ENCODE measurements at regions not wholly inside any gene's neighbourhood (a gene's known extent, or its start where the extent isn't known, plus 50 kb on each side); places are given as distances from the start of the nearest gene placed in this dataset.

- no peak overlapping the region for H3K4me3 ChIP-seq (ENCODE audit: insufficient read depth, low read depth, low read length)
- DNase-seq, result no peak
Observed at GRCh38 chr4:108533876-108534275, 86.5 kb upstream of the RPL34 start.

DNA sequence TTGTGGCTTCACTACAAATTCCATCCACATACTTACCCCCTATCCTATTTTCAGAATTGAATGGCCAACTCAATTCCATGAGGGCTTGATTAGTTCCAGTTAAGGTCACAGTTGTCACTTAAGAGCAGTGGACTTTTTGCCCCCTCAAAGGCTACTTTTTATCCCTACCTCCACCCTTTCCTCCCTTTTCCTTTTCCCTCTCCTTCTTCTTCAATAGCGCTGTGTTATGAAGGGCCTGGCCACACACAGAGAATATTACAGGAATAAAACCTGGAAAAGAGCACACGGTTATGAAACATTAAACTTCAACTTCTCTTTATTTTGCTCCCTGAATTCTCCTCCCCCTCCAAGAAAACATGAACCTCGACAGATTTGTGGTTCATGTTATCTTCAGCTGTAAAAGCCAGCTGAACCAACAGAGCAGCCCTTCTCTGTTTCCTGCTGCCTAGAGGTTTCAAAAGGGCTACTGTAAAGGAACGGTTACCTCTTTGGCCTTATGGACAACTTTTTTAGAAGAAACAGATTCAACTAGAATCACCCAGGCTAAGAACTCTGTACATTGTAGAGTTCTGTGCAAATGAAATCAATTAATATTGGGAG is 87.0 kb upstream of the RPL34 start:
- DNase-seq, result no peak
- Histone ChIP-seq H3K27me3 (ENCODE audit: control insufficient read depth, insufficient read depth, low read length) (no peaks in the 10 kb centered on the region), H3K4me3 (ENCODE audit: insufficient read depth, low read depth, low read length) (no peak overlapping the region), H3K36me3 (replicated peaks; ENCODE audit: control insufficient read depth, insufficient read depth, low read length) (no peaks in the 10 kb centered on the region)

More at GRCh38 chr4:108533876-108534275, 86.5 kb upstream of the RPL34 start:
- Histone ChIP-seq H3K27me3 (ENCODE audit: control insufficient read depth, insufficient read depth, low read length) (no peaks in the 10 kb centered on the region), H3K36me3 (replicated peaks; ENCODE audit: control insufficient read depth, insufficient read depth, low read length) (no peaks in the 10 kb centered on the region)

DNA sequence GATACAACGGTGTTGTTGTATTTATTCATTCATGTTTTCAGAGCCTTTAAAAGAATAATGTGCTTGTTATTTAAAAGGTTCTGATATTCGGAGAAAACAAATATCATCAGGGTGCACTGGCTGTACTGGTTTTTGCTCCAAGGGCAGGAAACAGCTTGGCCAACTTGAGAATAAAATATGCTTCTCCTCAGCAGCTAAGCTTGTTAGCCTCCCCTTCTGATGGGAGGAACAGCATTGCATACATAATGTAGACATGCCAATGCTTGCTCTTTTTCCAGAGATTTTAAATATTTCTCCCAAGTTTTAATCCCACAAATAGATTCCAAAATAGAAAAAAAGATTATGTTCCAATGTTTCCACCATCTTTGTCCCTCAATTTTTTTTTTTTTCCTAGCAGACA is 87.6 kb upstream of the RPL34 start:
- H3K4me3 ChIP-seq (ENCODE audit: insufficient read depth, low read depth, low read length), result no peak overlapping the region
- H3K36me3 ChIP-seq (replicated peaks; ENCODE audit: control insufficient read depth, insufficient read depth, low read length), result no peaks in the 10 kb centered on the region
- no peaks in the 10 kb centered on the region for H3K27me3 ChIP-seq (ENCODE audit: control insufficient read depth, insufficient read depth, low read length)
- no peak for DNase-seq

DNA sequence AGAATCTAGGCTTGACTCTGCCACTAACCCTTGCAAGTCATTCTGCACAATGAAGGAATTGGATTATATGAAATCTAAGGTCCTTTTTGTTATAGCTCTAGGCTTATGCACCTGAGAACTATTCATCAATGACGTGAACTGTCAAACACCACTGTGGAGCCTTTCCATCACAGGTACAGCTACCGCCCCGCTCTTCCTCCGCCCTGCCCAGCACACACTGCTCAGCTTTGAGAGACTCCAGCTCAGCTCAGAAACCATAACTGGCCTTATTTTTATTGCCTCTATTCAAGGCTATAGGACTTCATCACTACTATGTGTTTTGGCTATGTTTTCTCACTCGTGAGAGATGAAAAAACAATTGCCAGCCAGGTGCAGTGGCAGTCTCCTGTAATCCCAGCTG is 88.2 kb upstream of the RPL34 start:
- DNase-seq, result no peak
- H3K4me3 ChIP-seq (ENCODE audit: insufficient read depth, low read depth, low read length), result no peak overlapping the region
- H3K36me3 ChIP-seq (replicated peaks; ENCODE audit: control insufficient read depth, insufficient read depth, low read length), result no peaks in the 10 kb centered on the region
- H3K27me3 ChIP-seq (ENCODE audit: control insufficient read depth, insufficient read depth, low read length), result no peaks in the 10 kb centered on the region

GRCh38 chr4:108531461-108531860 is 88.9 kb upstream of the RPL34 start:
- H3K36me3 ChIP-seq (replicated peaks; ENCODE audit: control insufficient read depth, insufficient read depth, low read length), result no peaks in the 10 kb centered on the region
- no peaks in the 10 kb centered on the region for H3K27me3 ChIP-seq (ENCODE audit: control insufficient read depth, insufficient read depth, low read length)
- H3K4me3 ChIP-seq (ENCODE audit: insufficient read depth, low read depth, low read length), result no peak overlapping the region
- DNase-seq, result no peak

DNA sequence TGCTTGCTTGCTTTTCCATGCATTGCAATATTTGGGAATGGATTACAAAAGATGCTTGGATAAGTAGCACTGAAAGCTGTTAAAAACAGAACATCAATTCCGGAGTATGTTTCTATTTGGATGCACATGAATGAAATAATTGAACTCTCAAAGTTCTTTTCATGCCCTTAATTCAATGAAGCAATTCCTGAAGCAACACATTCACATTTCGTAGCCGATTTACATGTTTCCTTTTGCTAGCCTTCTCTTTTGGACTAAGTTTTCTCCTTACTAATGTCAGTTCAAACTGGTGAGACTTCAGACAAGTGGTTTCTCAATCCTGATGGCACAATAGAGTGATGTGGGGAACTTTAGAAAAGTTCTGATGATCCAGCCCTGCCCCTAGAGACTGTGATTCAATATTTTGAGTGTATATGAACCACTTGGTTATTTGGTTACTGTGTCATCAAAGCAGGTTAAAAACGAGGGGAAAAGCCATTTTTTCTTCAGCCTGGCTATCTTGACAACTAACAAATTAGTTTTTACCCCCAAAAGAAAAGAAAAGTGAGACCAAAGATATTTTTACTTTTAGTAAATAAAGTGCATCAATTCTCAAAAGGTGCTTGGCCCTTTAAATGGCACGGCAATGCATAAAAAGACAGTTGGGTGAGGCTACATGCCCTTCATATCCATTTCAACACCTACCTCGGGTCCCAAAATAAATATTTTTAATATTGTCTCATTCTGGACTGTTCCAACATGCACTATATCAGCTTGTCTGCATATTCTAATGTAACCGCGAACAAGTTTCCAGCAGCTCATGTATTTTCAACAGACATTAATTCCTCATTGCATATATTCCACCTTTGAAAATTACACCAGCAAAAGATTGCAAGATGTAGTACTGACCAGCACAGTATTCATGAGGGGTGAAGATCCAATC is 90.1 kb upstream of the RPL34 start:
- DNase-seq, result no peak
- Histone ChIP-seq H3K27me3 (ENCODE audit: control insufficient read depth, insufficient read depth, low read length) (no peaks in the 10 kb centered on the region), H3K36me3 (replicated peaks; ENCODE audit: control insufficient read depth, insufficient read depth, low read length) (no peaks in the 10 kb centered on the region), H3K4me3 (ENCODE audit: insufficient read depth, low read depth, low read length) (no peak overlapping the region)

DNA sequence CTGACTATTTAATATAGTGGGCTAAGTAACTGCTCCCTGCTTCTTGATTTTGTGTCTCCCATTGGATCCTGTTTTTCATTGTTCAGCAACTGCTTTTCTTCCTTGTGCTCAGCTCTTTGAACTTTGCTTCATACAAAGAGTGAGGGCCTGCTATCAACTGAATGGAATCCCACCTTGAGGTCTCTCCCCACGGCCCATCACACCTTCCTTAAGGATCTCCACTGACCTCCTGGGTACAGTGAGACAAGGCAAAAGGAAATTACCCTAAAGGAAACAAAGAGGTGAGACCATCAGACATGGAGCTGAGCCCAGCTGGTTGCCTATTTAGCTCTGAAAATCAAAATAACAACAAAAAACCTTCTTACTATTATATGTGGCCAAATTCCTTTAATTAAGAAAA is 91.3 kb upstream of the RPL34 start:
- no peak for DNase-seq

DNA sequence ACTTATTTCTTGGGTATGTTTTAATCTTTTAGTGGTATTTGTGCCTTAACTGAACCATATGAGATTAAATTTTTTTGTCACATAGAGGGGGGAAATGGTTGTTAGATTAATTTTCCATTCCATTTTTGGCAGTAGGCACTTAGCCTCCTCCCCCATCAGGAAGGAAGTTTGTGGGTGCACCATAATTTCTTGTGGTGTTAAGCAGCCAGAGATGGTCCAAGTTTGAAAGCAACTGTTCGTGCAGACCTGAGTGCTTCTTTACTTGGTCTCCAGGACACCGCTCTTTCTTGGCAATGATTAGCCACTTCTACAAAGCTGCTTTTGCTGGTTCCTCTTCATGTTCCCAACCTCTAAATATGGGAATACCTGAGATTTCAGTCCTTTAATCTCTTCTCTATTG is 92.7 kb upstream of the RPL34 start:
- H3K36me3 ChIP-seq (replicated peaks; ENCODE audit: control insufficient read depth, insufficient read depth, low read length), result no peaks in the 10 kb centered on the region
- no peaks in the 10 kb centered on the region for H3K27me3 ChIP-seq (ENCODE audit: control insufficient read depth, insufficient read depth, low read length)
- H3K4me3 ChIP-seq (ENCODE audit: insufficient read depth, low read depth, low read length), result no peak overlapping the region
- no peak for DNase-seq

More for the DNA sequence above, 91.3 kb upstream of the RPL34 start:
- H3K4me3 ChIP-seq (ENCODE audit: insufficient read depth, low read depth, low read length), result no peak overlapping the region
- no peaks in the 10 kb centered on the region for H3K36me3 ChIP-seq (replicated peaks; ENCODE audit: control insufficient read depth, insufficient read depth, low read length)
- H3K27me3 ChIP-seq (ENCODE audit: control insufficient read depth, insufficient read depth, low read length), result no peaks in the 10 kb centered on the region

DNA sequence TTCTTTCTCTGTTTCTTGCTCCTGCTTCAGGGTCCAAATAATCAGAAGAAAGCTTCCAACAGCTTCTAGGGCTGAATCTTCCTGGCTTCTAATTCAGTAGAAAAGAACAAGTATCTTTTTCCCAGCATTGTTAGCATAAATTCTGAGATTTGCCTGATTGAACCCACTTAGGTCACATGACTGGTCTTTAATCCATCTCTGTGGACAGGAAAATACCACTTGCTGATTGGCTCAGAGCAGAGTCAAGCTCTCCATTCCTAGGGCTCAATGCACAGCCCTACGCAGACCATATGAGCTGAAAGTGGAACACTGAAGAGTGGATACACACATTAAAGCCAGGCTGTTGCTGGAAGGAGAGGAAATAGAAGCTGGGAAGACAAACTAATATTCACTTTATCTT is 99.6 kb upstream of the RPL34 start:
- Histone ChIP-seq H3K27me3 (ENCODE audit: control insufficient read depth, insufficient read depth, low read length) (no peaks in the 10 kb centered on the region), H3K36me3 (replicated peaks; ENCODE audit: control insufficient read depth, insufficient read depth, low read length) (no peaks in the 10 kb centered on the region), H3K4me3 (ENCODE audit: insufficient read depth, low read depth, low read length) (no peak overlapping the region)
- no peak for DNase-seq

DNA sequence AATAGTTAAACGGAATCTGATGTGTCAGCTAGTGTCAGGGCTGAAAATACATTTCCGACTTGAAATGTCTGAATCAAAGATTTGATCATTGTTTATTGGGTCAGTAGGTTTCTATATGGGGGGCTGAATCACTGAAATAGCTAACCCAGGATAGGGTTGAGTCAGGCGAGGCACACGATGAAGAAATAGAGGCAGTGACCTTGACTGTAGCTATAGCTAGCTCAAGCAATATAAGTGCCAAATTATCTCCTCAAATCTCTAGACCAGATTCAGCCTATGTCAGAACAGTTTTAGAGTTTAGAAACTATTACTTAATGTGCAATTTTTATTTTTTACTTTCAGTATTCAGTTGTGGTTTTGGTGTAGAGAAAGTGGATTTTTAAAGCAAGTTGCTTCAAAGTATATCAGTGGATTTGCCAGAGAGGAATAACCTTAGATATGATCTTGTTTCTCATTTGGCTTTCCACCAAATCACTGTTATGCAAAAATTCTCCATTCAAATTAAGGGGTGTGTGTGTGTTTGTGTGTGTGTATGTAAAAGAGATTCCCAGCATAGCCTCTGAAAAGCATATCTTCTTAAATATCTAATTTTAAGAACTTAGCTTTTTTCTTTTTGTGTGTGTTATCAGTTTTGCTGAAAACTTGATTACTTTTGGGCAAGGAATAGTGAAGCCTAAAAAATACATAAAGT is 100.3 kb upstream of the RPL34 start:
- no peak for DNase-seq
- Histone ChIP-seq H3K36me3 (replicated peaks; ENCODE audit: control insufficient read depth, insufficient read depth, low read length) (no peaks in the 10 kb centered on the region), H3K27me3 (ENCODE audit: control insufficient read depth, insufficient read depth, low read length) (no peaks in the 10 kb centered on the region), H3K4me3 (ENCODE audit: insufficient read depth, low read depth, low read length) (no peak overlapping the region)

GRCh38 chr4:108519208-108519833 is 101.1 kb upstream of the RPL34 start:
- Histone ChIP-seq H3K36me3 (replicated peaks; ENCODE audit: control insufficient read depth, insufficient read depth, low read length) (no peaks in the 10 kb centered on the region), H3K4me3 (ENCODE audit: insufficient read depth, low read depth, low read length) (no peak overlapping the region), H3K27me3 (ENCODE audit: control insufficient read depth, insufficient read depth, low read length) (no peaks in the 10 kb centered on the region)
- DNase-seq, result no peak

DNA sequence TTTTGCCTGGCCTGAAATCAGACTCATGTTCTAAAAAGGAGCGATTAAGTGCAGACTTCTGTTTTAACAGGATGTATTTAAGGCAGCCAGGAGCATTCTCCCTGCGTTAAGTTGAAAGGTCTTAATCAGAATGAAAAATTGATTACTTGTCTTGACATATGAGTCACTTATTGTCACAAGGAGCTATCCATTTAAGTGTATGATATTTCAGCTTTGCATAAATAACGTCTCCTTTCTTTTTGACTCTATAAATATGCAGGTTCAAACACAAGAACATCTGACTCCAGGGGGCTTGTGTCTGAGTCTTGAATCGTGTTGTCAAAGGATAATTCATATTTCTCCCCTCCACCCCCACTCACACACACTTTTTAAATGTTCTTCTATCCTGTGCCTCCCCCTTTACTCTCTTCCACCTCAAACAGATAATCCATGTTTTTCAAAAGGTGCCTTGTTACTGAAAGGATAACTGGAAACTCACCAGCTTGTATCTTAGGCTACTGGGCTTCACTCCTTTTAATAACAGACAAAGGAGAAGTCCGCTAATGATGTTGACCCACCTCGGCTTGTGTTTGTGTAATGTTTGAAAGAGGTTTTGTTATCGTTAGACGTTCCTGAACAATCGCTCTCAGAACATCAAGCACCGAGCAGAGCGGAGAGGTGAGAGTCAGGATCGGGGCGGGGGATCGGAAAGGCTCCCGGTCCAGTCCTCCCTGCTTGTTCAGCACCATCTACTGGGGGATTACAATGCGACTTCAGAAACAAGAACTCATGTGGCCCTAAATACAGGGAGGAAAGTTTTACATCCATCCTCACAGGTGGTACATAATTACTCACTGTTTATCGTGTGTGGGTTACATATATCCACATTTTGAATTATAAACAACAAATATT is 107.5 kb upstream of the RPL34 start:
- H3K27me3 ChIP-seq (ENCODE audit: control insufficient read depth, insufficient read depth, low read length), result peaks cover 9% of the 10 kb centered on the region; the same call in 1 of the 2 replicates
- no peak overlapping the region for H3K4me3 ChIP-seq (ENCODE audit: insufficient read depth, low read depth, low read length)
- peak; percentile 56 for DNase-seq
- no peaks in the 10 kb centered on the region for H3K36me3 ChIP-seq (replicated peaks; ENCODE audit: control insufficient read depth, insufficient read depth, low read length)

GRCh38 chr4:108511618-108512017 is 108.8 kb upstream of the RPL34 start:
- Histone ChIP-seq H3K27me3 (ENCODE audit: control insufficient read depth, insufficient read depth, low read length) (peaks cover 9% of the 10 kb centered on the region; the same call in 1 of the 2 replicates), H3K36me3 (replicated peaks; ENCODE audit: control insufficient read depth, insufficient read depth, low read length) (no peaks in the 10 kb centered on the region), H3K4me3 (ENCODE audit: insufficient read depth, low read depth, low read length) (no peak overlapping the region)
- DNase-seq, result no peak

DNA sequence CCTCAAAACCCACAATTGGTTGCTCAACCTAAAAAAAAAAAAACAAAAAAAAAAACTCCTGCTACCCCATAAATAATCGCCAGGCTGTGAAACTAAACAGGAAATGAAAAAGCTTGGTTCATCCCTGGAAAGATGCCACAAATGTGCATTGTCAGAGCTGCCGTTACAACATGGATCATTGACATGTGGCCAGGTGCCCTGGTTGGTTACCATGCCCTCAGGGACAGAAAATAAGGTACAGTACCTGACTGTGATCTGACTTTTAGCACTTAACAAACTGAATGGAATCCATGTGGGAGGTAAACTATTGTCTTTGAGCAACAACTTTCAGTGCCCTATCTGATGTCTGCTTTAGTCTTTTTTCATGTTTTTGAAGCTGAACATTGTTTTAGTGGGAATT is 118.0 kb upstream of the RPL34 start:
- no peak for DNase-seq
- Histone ChIP-seq H3K4me3 (ENCODE audit: insufficient read depth, low read depth, low read length) (no peak overlapping the region), H3K27me3 (ENCODE audit: control insufficient read depth, insufficient read depth, low read length) (no peaks in the 10 kb centered on the region), H3K36me3 (replicated peaks; ENCODE audit: control insufficient read depth, insufficient read depth, low read length) (no peaks in the 10 kb centered on the region)
